ENCODE measurements at regions not wholly inside any gene's neighbourhood (a gene's known extent, or its start where the extent isn't known, plus 50 kb on each side); places are given as distances from the start of the nearest gene placed in this dataset.

GRCh38 chr2:129744141-129744540 lies 235.3 kb upstream of the RAB6C start:
- WGBS (ENCODE audit: low lambda C conversion rate), result 35% methylated on average over 7 of the region's 7 CpGs
- H3K79me2 ChIP-seq (ENCODE audit: insufficient read depth, low read length), result no peaks in the 10 kb centered on the region
- H3K27ac ChIP-seq (ENCODE audit: extremely low read length, insufficient read depth, low read length), result no peak overlapping the region
- H3K27me3 ChIP-seq (ENCODE audit: control insufficient read depth in 1 of 2, insufficient read depth in 2 of 2, low read length in 2 of 2), result peaks cover 1 to 53% of the 10 kb centered on the region in 2 experiments; a peak in 3 of 5 replicates
- H2AFZ ChIP-seq (ENCODE audit: low read length), result no peak overlapping the region
- DNase-seq (ENCODE audit: low spot score), result no peak
- BruUV-seq (replicated peaks), result no TSS peak
- H3K4me2 ChIP-seq (ENCODE audit: low read depth, low read length), result no peak overlapping the region
- TF ChIP-seq ZNF513 (CRISPR knock-in tag; conservative IDR thresholded peaks at IDR 0.05) (no peak), ATF7 (IDR thresholded peaks at IDR 0.05) (peak; percentile 43; the same call in 1 of the 2 replicates), ATF7 (CRISPR knock-in tag; IDR thresholded peaks at IDR 0.05) (no peak), SOX13 (IDR thresholded peaks at IDR 0.05) (no peak), SOX13 (CRISPR knock-in tag; conservative IDR thresholded peaks at IDR 0.05 in 1 of 2, IDR thresholded peaks at IDR 0.05 in 1 of 2) (no peak)
- H3K36me3 ChIP-seq (replicated peaks in 1 of 2; ENCODE audit: control insufficient read depth in 1 of 2, insufficient read depth in 2 of 2, low read length in 2 of 2), result no peaks in the 10 kb centered on the region
- no peaks in the 10 kb centered on the region for H3K9me3 ChIP-seq (ENCODE audit: low read length)
- ChIA-PET CTCF (ENCODE audit: low intra/inter-chr PET ratio, low total read pairs) (no interaction called here), POLR2A (no interaction called here)
- H3K9ac ChIP-seq (ENCODE audit: insufficient read depth, low read depth, low read length), result no peak overlapping the region
- no peak for ATAC-seq
- intact Hi-C loops (cut with micrococcal nuclease; ENCODE audit: unreplicated experiment) (no loop called here), in situ Hi-C loops (cut with HindIII; ENCODE audit: extremely low pct_ligation_motif_present, low pct_unique_long_range_greater_than_20kb) (no loop called here)
- no peaks in the 10 kb centered on the region for H3K4me1 ChIP-seq (ENCODE audit: insufficient read depth, low read length)
- no peak for FAIRE-seq
- no peaks in the 10 kb centered on the region; the same call in 1 of the 2 replicates for H4K20me1 ChIP-seq (ENCODE audit: insufficient read depth, low read length)
- no peak overlapping the region for H3K4me3 ChIP-seq (replicated peaks in 1 of 3; ENCODE audit: insufficient read depth in 1 of 3, low read depth in 2 of 3, low read length in 3 of 3)

- DNase-seq (ENCODE audit: low spot score), result no peak
- Histone ChIP-seq H3K27me3 (ENCODE audit: control insufficient read depth in 1 of 2, insufficient read depth in 2 of 2, low read length in 2 of 2) (peaks cover 1 to 53% of the 10 kb centered on the region in 2 experiments; a peak in 3 of 5 replicates), H3K4me1 (ENCODE audit: insufficient read depth, low read length) (no peaks in the 10 kb centered on the region), H3K79me2 (ENCODE audit: insufficient read depth, low read length) (no peaks in the 10 kb centered on the region), H3K9me3 (ENCODE audit: low read length) (no peaks in the 10 kb centered on the region), H3K9ac (ENCODE audit: insufficient read depth, low read depth, low read length) (no peak overlapping the region), H3K36me3 (replicated peaks in 1 of 2; ENCODE audit: control insufficient read depth in 1 of 2, insufficient read depth in 2 of 2, low read length in 2 of 2) (no peaks in the 10 kb centered on the region), H3K4me2 (ENCODE audit: low read depth, low read length) (no peak overlapping the region), H3K27ac (ENCODE audit: extremely low read length, insufficient read depth, low read length) (no peak overlapping the region), H4K20me1 (ENCODE audit: insufficient read depth, low read length) (no peaks in the 10 kb centered on the region; the same call in 1 of the 2 replicates), H2AFZ (ENCODE audit: low read length) (no peak overlapping the region), H3K4me3 (replicated peaks in 1 of 3; ENCODE audit: insufficient read depth in 1 of 3, low read depth in 2 of 3, low read length in 3 of 3) (no peak overlapping the region)
- TF ChIP-seq ZNF17 (CRISPR knock-in tag; IDR thresholded peaks at IDR 0.05) (no peak), ZFP1 (CRISPR knock-in tag; IDR thresholded peaks at IDR 0.05) (no peak), JUND (CRISPR knock-in tag; IDR thresholded peaks at IDR 0.05) (no peak), ZNF556 (CRISPR knock-in tag; IDR thresholded peaks at IDR 0.05; ENCODE audit: borderline replicate concordance) (no peak)
- 10% methylated on average over 8 of the region's 8 CpGs for WGBS (ENCODE audit: low lambda C conversion rate)
- ChIA-PET CTCF (ENCODE audit: low intra/inter-chr PET ratio, low total read pairs) (no interaction called here), POLR2A (no interaction called here)
- in situ Hi-C loops (cut with HindIII; ENCODE audit: extremely low pct_ligation_motif_present, low pct_unique_long_range_greater_than_20kb) (no loop called here), intact Hi-C loops (cut with micrococcal nuclease; ENCODE audit: unreplicated experiment) (no loop called here)
- peak; percentile 69 for ATAC-seq
- BruUV-seq (replicated peaks), result no TSS peak
- FAIRE-seq, result no peak
Observed at GRCh38 chr2:129744649-129745048, 234.8 kb upstream of the RAB6C start.
